IPS-18c (cell line): ENCODE measurements at regions not wholly inside any gene's neighbourhood (a gene's known extent, or its start where the extent isn't known, plus 50 kb on each side); places are given as distances from the start of the nearest gene placed in this dataset.
"Not testable (repeated sequence)": the region's sequence is repeated elsewhere in the genome, so short reads cannot be mapped to it uniquely, and the experiment has no call there.

Experiments
- H3K4me3 ChIP-seq: 2 replicates; pipeline ENCODE4 v1.7.0; 2013; ENCODE audit warnings: low read depth, mild to moderate bottlenecking, low read length, moderate library complexity; ENCODE audit not compliant: insufficient read depth
- H3K9me3 ChIP-seq: one replicate; pipeline ENCODE4 v1.6.1; 2013; ENCODE audit warnings: mild to moderate bottlenecking, low read length, moderate library complexity; ENCODE audit not compliant: control insufficient read depth, insufficient read depth

DNA sequence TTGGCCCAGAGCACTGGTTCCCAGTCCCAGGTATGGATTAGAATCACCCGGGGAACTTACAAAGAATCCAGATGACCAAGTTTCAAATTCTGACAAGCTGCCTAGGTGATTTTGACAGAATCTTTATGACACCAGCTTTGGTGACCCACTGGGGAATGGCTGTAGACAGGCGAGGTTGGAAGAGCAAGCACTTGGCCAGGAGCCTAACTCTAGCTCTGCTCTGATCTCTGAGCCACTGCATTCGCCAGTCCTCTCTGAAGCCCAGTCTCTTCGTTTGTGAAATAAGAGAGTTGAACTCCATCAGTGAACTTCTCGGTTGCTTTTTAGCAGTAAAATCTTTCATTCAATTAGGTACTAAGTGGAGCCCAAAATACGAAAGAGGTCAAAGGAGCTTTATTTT, 161.2 kb downstream of the VEGFA start:
- peaks cover 2% of the 10 kb centered on the region for H3K9me3 ChIP-seq
- no peak overlapping the region for H3K4me3 ChIP-seq

DNA sequence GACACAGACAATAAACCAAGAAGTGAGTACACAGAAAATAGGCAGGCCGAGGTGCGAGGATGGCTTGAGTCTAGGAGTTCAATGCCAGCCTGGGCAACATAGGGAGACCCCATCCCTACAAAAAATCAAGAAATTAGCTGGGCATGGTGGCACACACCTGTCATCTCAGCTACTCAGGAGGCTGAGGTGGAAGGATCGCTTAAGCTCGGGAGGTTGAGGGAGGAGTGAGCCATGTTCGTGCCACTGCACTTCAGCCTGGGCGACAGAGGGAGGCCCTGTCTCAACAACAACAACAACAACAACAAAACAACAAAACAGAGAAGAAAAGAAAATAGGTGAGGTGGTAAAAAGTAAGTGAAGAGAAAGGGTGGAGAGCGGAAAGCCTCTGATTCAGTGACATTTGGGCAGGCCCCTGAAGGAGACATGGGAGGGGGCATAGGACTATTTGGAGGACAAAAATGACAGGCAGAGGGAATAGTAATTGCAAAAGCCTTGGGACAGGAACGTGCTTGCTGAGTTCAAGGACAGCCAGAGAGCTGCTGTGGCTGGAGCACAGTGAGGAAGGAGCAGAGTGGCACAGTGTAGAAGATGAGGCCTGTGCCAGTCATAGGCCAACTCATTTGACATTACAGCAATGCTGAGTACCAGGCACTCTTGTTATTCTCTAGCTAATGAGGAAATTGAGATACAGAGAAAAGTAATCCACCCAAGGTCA, 160.6 kb downstream of the VEGFA start:
- Histone ChIP-seq H3K9me3 (peaks cover 2% of the 10 kb centered on the region), H3K4me3 (no peak overlapping the region)

DNA sequence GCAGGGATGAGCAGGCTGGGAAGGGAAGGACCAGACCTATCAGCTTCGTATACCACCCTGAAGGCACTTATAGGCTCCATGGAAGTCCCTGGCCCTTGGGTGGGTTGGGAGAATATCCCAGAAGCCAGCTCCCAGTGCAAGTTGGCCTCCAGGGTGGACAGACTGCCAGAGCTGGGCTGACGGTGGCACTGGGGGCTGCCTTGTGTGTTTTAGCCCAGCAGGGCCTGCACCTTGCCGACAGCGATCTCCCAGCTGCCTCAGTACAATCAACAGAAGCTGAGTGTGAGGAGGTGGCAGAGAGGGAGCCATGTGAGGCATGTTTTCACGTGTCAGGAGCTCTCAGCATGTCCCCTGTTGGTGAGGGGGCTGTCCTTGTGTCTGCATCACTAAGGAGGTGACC, 159.5 kb downstream of the VEGFA start:
- peaks cover 2% of the 10 kb centered on the region for H3K9me3 ChIP-seq
- H3K4me3 ChIP-seq: no peak overlapping the region

DNA sequence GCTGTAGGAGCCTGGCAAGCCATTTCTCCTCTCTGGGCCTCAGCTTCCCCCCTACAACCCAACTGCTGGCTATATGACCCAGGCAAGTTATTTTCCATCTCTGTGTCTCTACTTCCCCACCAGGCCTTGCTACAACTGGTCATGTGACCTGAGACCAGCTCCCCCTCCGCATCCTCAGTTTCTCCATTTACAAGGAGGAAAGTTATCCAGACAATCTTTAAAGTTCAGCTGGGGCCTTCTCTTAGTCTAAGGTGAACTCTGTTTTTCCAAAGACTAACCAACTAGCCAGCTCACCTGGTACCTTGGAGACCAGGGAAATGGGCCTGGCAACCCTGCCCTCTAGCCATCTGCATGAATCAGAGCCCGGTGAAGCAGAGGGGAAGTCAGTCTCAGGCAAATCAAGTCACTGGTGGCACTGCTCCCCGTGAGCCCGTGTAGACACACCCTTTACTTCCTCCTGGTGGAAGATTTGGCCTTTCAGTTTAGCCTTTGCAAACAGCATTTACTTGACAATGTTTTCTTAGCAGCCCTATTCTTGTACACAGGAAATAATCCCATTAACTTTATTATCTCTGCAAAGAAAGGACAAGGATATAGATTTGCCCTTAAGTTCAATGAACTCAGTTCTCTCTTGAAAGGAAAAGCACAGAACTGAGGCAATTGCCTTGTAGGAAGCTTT, 157.7 kb downstream of the VEGFA start:
- Histone ChIP-seq H3K9me3 (no peaks in the 10 kb centered on the region), H3K4me3 (no peak overlapping the region)

DNA sequence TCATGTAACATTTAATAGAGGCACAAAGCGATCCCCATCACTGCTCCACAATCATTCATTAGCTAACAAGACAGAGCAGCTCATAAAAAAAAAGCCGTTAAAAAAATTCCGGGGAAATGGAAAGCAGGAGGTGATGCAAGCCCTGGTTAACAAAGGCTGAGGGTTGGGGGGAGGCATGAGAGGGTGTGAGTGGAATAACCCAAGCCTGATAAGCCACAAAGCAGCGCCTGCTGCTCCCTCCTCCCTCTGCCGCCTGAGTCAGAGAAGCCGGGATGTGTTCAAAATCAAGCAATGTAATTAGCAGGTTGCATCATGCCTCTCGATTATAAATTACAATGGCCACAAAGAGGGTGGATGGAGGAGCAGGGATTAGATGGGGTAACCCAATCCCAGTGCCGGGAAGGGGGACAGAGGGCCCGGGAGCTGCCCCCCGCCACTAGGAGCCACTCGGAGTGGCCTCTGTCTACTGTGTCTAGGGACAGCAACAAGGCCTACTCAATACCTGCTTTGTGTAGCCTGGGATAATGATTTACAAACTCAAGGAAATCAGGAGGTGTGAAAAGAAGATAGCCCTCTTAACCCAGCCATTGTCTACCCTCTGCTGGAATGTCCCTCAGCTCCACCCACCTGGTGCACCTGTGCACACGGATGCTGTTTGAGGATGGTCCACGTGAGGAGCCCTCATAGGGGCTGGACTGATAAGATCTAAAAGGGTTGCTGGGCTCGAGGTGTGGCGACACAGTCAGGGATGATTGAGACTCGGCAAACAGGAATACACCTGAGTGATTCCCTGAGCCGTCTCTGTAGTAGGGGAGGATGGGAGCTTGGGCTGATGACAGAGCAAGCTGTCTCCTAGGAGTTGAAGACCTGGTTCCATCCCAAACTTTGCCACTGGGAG, 156.9 kb downstream of the VEGFA start:
- no peak overlapping the region for H3K4me3 ChIP-seq
- H3K9me3 ChIP-seq: no peaks in the 10 kb centered on the region

DNA sequence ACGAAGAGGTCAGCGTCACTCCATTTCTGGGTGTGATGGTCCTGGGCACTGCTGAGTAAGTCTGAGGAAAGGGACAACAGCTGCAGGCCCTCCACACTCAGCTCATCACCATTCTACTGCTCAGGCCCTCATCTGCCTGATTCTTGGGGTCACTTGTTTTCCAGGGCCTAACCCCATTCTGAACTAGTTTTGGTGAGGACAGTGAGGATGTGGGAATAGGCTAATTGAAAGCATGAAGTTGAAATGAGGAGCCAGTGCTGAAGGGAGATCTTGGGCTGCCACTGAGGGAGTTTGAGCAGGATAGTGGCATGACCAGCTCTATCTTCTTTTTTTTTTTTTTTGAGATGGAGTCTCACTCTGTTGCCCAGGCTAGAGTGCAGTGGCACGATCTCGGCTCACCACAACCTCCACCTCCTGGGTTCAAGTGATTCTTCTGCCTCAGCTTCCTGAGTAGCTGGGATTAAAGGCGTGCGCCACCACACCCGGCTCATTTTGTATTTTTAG, 155.7 kb downstream of the VEGFA start:
- not testable (repeated sequence) for H3K4me3 ChIP-seq, H3K9me3 ChIP-seq

DNA sequence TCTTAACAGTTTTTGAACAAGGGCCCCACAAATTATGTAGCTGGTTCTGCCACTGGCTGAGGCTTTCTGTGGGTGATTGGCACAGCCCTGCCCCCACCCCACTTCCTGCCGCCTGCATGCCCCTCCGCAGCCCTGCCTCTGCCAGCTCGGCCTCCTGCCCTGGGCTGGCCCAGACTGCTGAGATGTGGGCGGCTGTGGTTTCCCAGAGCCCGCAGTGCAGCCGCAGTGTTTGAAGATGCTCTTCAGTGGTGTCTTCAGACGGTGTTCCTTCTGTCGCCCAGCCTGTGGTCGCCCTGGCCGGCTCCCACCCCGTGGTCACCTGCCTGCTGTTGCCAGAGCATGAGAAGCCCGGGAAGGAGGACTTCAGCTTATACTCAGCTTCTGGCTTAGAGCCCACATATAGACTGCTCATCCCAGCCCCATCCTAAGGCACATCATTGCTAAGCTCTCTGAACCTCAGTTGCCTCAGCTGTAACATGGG, 154.3 kb downstream of the VEGFA start:
- no peak overlapping the region for H3K4me3 ChIP-seq

DNA sequence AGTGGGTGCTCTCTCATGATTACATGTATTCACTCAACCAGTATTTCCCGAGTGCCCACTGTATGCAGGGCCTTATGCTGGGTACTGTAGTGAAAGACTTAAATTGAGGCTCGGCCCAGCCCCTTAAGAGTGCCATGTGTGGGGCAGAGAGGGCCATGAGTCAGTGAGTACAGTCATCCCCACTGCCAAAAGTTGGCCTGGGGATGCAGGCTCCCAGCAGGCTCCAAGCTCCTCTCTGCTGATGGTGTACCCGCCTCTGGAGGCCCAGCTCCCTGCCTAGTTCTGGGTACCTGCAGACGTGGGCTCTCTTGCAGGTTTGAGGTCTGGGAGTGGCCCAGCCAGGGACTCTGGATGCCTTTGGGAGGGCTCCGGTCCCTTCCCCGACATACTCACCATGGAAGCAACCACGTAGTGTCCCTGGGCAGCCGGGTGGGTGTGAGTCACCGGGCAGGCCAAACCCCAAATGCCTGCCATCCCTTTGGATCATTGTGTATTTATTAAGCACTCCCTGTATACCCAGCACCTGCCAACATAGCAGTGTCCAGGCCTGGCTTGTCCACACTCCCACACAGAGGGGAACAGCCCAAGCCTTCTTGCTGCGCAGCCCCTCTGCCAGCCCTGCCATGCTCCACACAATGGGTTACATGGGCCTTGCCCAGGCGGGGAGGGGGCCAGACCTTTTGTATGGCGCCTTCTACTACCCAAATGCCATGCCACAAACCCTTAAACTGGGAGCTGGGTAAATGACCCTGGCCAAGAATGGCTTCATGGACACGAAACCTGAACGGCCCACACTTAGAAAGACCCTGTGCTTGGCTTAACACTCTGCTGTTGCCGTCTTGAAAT, 153.6 kb downstream of the VEGFA start:
- Histone ChIP-seq H3K4me3 (no peak overlapping the region), H3K9me3 (no peaks in the 10 kb centered on the region)

More for the DNA sequence above, 154.3 kb downstream of the VEGFA start:
- no peaks in the 10 kb centered on the region for H3K9me3 ChIP-seq

DNA sequence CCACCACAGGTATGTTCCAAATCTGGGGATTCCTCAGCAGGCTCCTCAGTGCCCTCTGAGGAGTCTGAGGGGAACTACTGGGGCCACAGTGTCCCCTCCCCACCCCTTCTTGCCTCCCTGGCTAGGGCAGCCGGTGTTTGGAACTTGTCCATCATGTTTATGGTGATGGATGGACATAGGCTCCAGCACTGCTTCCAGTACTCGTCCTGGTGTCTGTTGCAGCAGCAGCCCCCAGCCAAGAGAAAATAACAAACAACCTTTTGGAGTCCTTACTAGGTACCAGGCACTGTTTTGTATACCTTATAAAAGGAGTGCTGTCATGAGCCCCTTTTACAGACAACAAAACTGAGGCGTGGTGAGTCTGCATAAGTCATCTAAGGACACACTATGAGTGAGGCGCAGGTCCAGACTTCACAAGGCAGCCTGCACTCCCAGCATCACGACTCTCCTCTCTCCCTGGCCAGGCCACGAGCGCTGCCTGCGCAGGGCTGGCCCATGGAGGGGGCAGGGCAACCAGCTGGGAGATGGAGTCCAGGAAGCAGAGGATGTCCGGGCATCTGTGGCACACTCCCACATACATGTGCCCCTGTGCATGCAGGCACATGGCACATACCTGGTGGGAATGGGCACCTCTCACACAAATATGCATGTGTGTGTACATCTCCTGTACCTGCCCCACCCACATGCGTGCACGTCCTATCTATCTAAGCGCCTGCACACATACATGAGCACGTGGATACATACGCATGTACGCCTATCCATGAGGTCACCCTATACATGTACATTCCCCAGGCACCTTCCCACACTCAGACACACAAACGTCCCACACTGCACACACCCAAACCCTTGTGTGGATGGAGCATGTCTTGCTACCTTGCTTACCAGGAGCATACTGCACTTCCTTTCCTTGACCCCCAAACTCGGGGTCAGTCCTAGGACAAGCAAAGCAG, 152.7 kb downstream of the VEGFA start:
- Histone ChIP-seq H3K4me3 (no peak overlapping the region), H3K9me3 (no peaks in the 10 kb centered on the region)

DNA sequence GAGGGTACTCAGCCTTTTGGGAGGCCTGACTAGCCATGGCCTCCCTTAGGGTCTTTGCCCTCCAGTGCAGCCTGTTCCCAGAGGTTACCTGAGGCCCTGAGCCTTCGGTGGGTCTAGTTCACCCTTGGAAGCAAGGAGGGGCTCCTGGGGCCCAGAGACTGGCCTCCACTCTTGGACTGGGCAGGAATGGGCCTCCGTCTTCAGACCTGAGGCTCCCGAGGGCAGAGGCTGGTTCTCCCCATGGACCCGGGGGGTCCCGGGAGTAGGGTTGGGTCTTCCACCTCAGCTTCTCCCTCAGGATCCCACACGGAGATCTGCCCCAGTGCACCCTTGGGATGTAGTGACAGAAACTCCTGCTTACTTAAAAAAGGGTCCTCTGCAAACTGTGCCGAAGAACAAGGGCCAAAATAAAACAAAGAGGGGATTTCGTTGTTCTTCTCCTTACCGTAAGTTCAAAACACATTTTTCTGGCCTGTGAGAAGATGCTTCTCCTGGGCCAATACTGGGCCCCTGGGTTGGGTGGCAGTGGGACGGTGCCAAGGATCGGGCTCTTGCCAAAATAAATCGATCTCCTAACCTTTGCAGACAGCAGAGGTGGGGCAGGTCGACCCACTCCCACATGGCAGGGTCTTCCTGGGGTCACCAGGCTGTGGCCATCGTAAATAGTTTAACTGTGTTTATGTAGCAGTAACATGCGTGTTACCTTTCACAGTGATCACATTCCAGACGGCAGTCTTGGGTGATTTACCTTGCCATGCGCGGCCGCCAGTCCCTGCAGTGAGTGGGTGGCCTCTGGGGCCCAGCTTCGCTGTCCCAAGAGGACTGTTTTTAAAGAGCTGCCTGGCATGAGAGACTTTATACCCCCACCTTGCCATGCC, 151.8 kb downstream of the VEGFA start:
- Histone ChIP-seq H3K9me3 (no peaks in the 10 kb centered on the region), H3K4me3 (no peak overlapping the region)

DNA sequence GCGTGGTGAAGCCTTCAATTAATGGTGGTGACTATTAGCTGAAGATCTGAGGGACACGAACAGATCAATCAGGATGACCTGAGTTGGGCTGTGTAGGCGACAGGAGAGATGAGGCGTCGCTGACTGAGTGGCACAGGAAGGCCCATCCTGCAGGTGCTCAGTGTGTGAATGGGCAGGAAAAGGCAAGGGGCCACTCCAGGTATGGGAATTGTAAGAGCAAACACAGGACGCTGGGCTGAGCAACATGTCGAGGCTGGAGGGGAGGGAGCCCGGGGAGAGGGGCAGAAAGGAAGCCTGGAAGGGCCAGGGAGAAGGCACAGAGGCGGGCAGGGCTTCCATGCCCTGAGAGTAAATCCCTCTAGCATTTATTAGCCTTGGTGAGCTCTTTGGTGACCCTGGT, 151.0 kb downstream of the VEGFA start:
- Histone ChIP-seq H3K9me3 (no peaks in the 10 kb centered on the region), H3K4me3 (no peak overlapping the region)

DNA sequence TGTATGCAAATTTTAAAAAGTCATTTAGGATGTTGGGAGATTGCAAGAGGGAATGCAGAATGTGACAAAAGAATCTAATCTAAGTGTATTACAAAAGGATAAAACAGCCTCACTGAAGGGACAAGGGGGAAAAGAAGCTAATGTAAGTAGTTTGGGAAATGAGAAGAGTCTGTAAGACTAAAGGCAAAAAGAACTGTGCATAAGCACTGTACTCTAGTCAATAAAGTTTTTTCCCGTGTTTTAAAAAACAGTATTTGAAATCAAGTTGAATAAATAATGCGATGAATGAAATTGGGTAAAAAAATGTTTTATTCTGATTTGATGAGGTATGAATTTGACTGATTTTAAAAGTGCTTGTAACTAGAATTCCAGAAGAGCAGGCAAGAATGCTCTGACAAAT, 149.8 kb downstream of the VEGFA start:
- Histone ChIP-seq H3K4me3 (no peak overlapping the region), H3K9me3 (no peaks in the 10 kb centered on the region)

DNA sequence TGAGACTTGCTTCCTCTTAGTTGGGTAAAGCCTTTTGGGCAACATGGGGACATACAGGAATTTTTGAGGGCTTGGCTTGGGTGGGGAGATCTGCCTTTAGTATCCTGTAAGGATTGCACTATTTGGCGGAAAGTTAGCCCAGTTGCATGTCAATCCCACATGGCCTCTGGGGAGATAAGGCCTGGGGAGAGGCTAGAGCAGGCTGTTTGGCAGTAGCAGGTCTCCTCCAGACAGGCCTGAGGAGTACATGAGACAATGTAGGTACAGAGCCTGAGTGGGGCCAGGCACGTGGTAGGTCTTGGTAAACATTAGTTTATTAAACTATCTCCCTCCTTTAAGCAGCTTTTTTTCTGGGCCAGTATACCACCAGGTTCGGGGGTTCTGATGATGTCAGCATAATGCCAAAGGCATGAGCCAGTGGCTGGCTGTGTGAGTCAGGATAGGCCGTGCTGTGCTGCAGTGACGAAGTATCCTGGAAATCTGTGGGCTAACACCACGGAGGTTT, 147.9 kb downstream of the VEGFA start:
- H3K9me3 ChIP-seq: no peaks in the 10 kb centered on the region
- H3K4me3 ChIP-seq: no peak overlapping the region

DNA sequence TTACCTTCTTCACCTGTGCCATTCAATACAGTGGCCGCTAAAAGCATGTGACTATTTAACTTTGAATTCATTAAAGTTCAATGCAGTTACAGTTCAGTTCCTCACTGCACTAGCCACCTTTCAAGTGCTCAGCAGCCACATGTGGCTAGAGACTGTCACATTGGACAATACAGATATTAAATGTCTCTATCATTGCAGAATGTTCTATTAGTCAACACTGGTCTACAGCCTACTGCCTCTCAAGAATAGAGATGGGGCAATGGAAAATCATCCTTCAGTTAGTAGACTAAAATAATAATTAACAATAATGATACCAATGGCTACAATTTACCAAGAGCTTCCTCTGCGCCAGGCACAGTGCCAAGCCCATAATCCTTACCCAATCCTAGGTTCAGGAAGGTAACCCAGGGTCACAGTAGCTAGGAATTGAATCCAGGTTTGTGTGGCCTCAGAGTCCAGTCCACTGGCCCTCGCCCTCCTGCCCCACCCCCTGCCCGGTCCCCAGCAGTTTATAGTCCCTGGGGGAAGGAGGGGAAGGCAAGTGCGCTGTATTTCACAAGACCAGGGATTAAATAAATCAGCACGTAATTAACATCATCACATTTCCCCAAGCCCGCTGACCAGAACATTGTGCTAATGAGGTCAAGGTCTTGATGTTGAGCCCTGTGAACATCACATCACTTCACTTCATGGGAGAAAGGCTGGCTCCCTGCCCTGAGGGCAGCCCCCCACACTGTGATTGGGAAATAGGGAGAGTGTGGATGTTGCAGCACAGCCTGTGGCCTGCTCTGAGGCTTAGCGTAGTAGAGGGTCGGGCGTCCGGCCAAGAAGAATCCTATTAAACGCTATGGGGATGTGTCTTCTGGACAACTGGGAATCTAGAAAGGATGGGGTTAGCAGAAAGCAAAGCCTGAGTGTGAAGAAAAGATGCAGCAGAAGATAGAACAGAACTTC, 147.2 kb downstream of the VEGFA start:
- no peak overlapping the region for H3K4me3 ChIP-seq
- no peaks in the 10 kb centered on the region for H3K9me3 ChIP-seq
